SK-N-SH (cell line): ENCODE measurements at regions not wholly inside any gene's neighbourhood (a gene's known extent, or its start where the extent isn't known, plus 50 kb on each side); places are given as distances from the start of the nearest gene placed in this dataset.

Experiments
- CTCF ChIA-PET: fragments of 300-600, 350-600 bp; formaldehyde crosslinking; extraction: SDS; loops from one replicate; lab custom pipeline; 2021; lab: Yijun Ruan, JAX
- POLR2A ChIA-PET: fragments of 350-600 bp; sonication (Branson Sonifier 250); formaldehyde crosslinking; extraction: SDS; loops from one replicate; lab custom pipeline; 2020; ENCODE audit warnings: antibody characterized with exemption, inconsistent platforms; lab: Yijun Ruan, JAX
- DNase-seq: peaks from one replicate; pipeline ENCODE4 v3.0.0; 2012
- H2AFZ ChIP-seq: fragments of 200-600 bp; sonication (generic); 2 replicates; pipeline ENCODE4 v1.8.1; 2016; ENCODE audit warnings: antibody characterized with exemption, mild to moderate bottlenecking, low read depth
- H3F3A ChIP-seq: fragments of 200-600 bp; sonication (generic); replicated peaks from 2 replicates; pipeline ENCODE3; 2016; ENCODE audit warnings: antibody characterized with exemption, mild to moderate bottlenecking; ENCODE audit not compliant: insufficient read depth
- H3K27ac ChIP-seq, 2 experiments: fragments of 200-500 bp in 1 of 2; fragments of 200-600 bp in 1 of 2; sonication (Bioruptor generic) in 1 of 2; sonication (generic), shearing (Covaris generic) in 1 of 2; 2 replicates each; pipeline versions ENCODE4 v1.5.1 to v1.6.1; 2014 to 2016; ENCODE audit warnings: low read depth in 2 of 2, inconsistent platforms in 1 of 2, low read length in 1 of 2, mild to moderate bottlenecking in 1 of 2, mixed read lengths in 1 of 2
- H3K27me3 ChIP-seq: fragments of 200-600 bp; sonication (generic), shearing (Covaris generic); 2 replicates; pipeline ENCODE4 v1.6.1; 2016; ENCODE audit warnings: mixed run types; ENCODE audit not compliant: insufficient read depth
- H3K36me3 ChIP-seq, 2 experiments: fragments of 200-500 bp in 1 of 2; fragments of 200-600 bp in 1 of 2; sonication (Bioruptor generic) in 1 of 2; sonication (generic) in 1 of 2; replicated peaks in 1 of 2; 2 replicates each; pipeline versions ENCODE3 to v1.5.1; 2014 to 2016; ENCODE audit warnings: low read length in 1 of 2, mild to moderate bottlenecking in 1 of 2; ENCODE audit not compliant: insufficient read depth in 2 of 2, control insufficient read depth in 1 of 2
- H3K4me1 ChIP-seq, 2 experiments: fragments of 200-500 bp in 1 of 2; fragments of 200-600 bp in 1 of 2; sonication (Bioruptor generic) in 1 of 2; sonication (generic), shearing (Covaris generic) in 1 of 2; 2 replicates each; pipeline versions ENCODE4 v1.5.1 to v1.6.1; 2014 to 2016; ENCODE audit warnings: low read depth in 1 of 2, low read length in 1 of 2, mixed run types in 1 of 2; ENCODE audit not compliant: insufficient read depth in 2 of 2, control insufficient read depth in 1 of 2
- H3K4me2 ChIP-seq: fragments of 200-600 bp; sonication (generic), shearing (Covaris generic); 2 replicates; pipeline ENCODE4 v1.6.1; 2017; ENCODE audit warnings: mixed run types
- H3K4me3 ChIP-seq, 2 experiments: fragments of 200-500 bp in 1 of 2; fragments of 200-600 bp in 1 of 2; sonication (Bioruptor generic) in 1 of 2; sonication (generic), shearing (Covaris generic) in 1 of 2; 2 replicates each; pipeline versions ENCODE4 v1.5.1 to v1.8.1; 2014 to 2016; ENCODE audit warnings: low read depth in 2 of 2, inconsistent platforms in 1 of 2, low read length in 1 of 2, mild to moderate bottlenecking in 1 of 2, mixed read lengths in 1 of 2, moderate library complexity in 1 of 2
- H3K79me2 ChIP-seq: fragments of 200-600 bp; sonication (generic); 2 replicates; pipeline ENCODE4 v1.8.1; 2017; ENCODE audit warnings: mild to moderate bottlenecking; ENCODE audit not compliant: insufficient read depth
- H3K9ac ChIP-seq: fragments of 200-600 bp; sonication (generic); 2 replicates; pipeline ENCODE4 v1.6.1; 2017; ENCODE audit warnings: mixed run types
- H3K9me2 ChIP-seq: fragments of 200-600 bp; sonication (generic); 2 replicates; pipeline ENCODE4 v1.6.1; 2017; ENCODE audit warnings: mixed run types
- H3K9me3 ChIP-seq: fragments of 200-600 bp; sonication (generic); 2 replicates; pipeline ENCODE4 v1.6.1; 2017; ENCODE audit warnings: mixed run types, mild to moderate bottlenecking, moderate library complexity
- H4K20me1 ChIP-seq: fragments of 200-600 bp; sonication (generic); 2 replicates; pipeline ENCODE4 v1.6.1; 2017; ENCODE audit warnings: mild to moderate bottlenecking, mixed run types; ENCODE audit not compliant: insufficient read depth
- CTCF ChIP-seq: fragments of 200-600 bp; sonication (generic); IDR thresholded peaks from 2 replicates; pipeline ENCODE4 v1.6.1; 2017; ENCODE audit warnings: antibody characterized with exemption, mild to moderate bottlenecking, moderate library complexity
- FOSL2 ChIP-seq: IDR thresholded peaks from 2 replicates; pipeline ENCODE4 v1.4.0; 2012; ENCODE audit warnings: low read depth, mild to moderate bottlenecking, moderate library complexity, borderline replicate concordance
- FOXJ3 ChIP-seq: sonication (generic); formaldehyde crosslinking; IDR thresholded peaks from 2 replicates; pipeline ENCODE4 v1.5.1; 2020; ENCODE audit warnings: mild to moderate bottlenecking, missing genetic modification reagents
- FOXM1 ChIP-seq: IDR thresholded peaks from 2 replicates; pipeline ENCODE4 v1.4.0; 2012; ENCODE audit warnings: low read depth, mild to moderate bottlenecking
- GABPA ChIP-seq: IDR thresholded peaks from 2 replicates; pipeline ENCODE4 v1.4.0; 2012; ENCODE audit warnings: low read depth, mild to moderate bottlenecking
- NFIC ChIP-seq: IDR thresholded peaks from 2 replicates; pipeline ENCODE4 v1.4.0; 2012; ENCODE audit warnings: borderline replicate concordance
- NRF1 ChIP-seq: IDR thresholded peaks from 2 replicates; pipeline ENCODE4 v1.6.1; 2012; ENCODE audit warnings: low read depth, mild to moderate bottlenecking, low read length
- RAD21 ChIP-seq: IDR thresholded peaks from 2 replicates; pipeline ENCODE4 v1.6.1; 2012; ENCODE audit warnings: mild to moderate bottlenecking, low read length
- RCOR1 ChIP-seq: fragments of 150-350 bp; IDR thresholded peaks from 2 replicates; pipeline ENCODE4 v1.6.1; 2017; ENCODE audit warnings: antibody characterized with exemption, low read length
- REST ChIP-seq: IDR thresholded peaks from 2 replicates; pipeline ENCODE4 v1.6.1; 2012; ENCODE audit warnings: mild to moderate bottlenecking, low read depth, low read length, moderate library complexity
- RXRA ChIP-seq: IDR thresholded peaks from 2 replicates; pipeline ENCODE4 v1.4.0; 2012; ENCODE audit warnings: low read depth, mild to moderate bottlenecking, borderline replicate concordance
- SIN3A ChIP-seq: IDR thresholded peaks from 2 replicates; pipeline ENCODE4 v1.6.1; 2012; ENCODE audit warnings: low read depth, mild to moderate bottlenecking, low read length, moderate library complexity, borderline replicate concordance
- SMC3 ChIP-seq: IDR thresholded peaks from 2 replicates; pipeline ENCODE4 v1.6.1; 2012; ENCODE audit warnings: low read depth, low read length, improper control_type of control experiment
- TAF1 ChIP-seq: IDR thresholded peaks from 2 replicates; pipeline ENCODE4 v1.6.1; 2012; ENCODE audit warnings: low read depth, mild to moderate bottlenecking, low read length, moderate library complexity, borderline replicate concordance
- TCF12 ChIP-seq: IDR thresholded peaks from 2 replicates; pipeline ENCODE4 v1.4.0; 2012
- USF1 ChIP-seq: IDR thresholded peaks from 2 replicates; pipeline ENCODE4 v1.4.0; 2012; ENCODE audit warnings: low read depth, borderline replicate concordance
- WGBS: methylation state at CpG from one replicate; pipeline ENCODE4 v1.1.6; 2017; ENCODE audit warnings: low lambda C conversion rate; 5-methylcytosine and 5-hydroxymethylcytosine counted together
- TF ChIP-seq, protein P1 (sequence below): IDR thresholded peaks from 2 replicates; pipeline ENCODE4; 2012

- no peaks in the 10 kb centered on the region for H3K9me2 ChIP-seq
- H3F3A ChIP-seq: no peaks in the 10 kb centered on the region
- H3K4me3 ChIP-seq: no peak overlapping the region
- no peaks in the 10 kb centered on the region for H3K27me3 ChIP-seq
- H3K4me2 ChIP-seq: no peak overlapping the region
- no peaks in the 10 kb centered on the region for H4K20me1 ChIP-seq
- TF ChIP-seq, protein P1, sequence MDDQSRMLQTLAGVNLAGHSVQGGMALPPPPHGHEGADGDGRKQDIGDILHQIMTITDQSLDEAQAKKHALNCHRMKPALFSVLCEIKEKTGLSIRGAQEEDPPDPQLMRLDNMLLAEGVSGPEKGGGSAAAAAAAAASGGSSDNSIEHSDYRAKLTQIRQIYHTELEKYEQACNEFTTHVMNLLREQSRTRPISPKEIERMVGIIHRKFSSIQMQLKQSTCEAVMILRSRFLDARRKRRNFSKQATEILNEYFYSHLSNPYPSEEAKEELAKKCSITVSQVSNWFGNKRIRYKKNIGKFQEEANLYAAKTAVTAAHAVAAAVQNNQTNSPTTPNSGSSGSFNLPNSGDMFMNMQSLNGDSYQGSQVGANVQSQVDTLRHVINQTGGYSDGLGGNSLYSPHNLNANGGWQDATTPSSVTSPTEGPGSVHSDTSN: no peak
- TF ChIP-seq RCOR1 (no peak), SIN3A (no peak), TAF1 (no peak), FOXM1 (no peak), FOSL2 (no peak), SMC3 (no peak), RXRA (no peak), GABPA (no peak), FOXJ3 (no peak), REST (no peak), CTCF (no peak), NFIC (no peak), TCF12 (no peak), USF1 (no peak), RAD21 (no peak), NRF1 (no peak)
- TF ChIP-seq, all 33 proteins: peak for 0
- Histone ChIP-seq H3K27ac (no peak overlapping the region), H3K9ac (no peak overlapping the region), H2AFZ (no peak overlapping the region), H3K4me1 (no peaks in the 10 kb centered on the region), H3K9me3 (no peaks in the 10 kb centered on the region), H3K79me2 (no peaks in the 10 kb centered on the region), H3K36me3 (no peaks in the 10 kb centered on the region)
- 0% methylated on average over 2 of the region's 2 CpGs for WGBS
- ChIA-PET POLR2A (no interaction called here), CTCF (no interaction called here)
- DNase-seq: no peak
Observed at GRCh38 chr5:45132972-45133371, 324.2 kb downstream of the MRPS30 start.
